Astrocyte (in vitro differentiated cells and primary cell): ENCODE measurements at regions not wholly inside any gene's neighbourhood (a gene's known extent, or its start where the extent isn't known, plus 50 kb on each side); places are given as distances from the start of the nearest gene placed in this dataset.

ENCODE experiments used
- DNase-seq: peaks from one replicate; pipeline ENCODE4 v3.0.0-alpha.2; 2010; ENCODE audit warnings: low read depth
- FAIRE-seq: peaks from 2 replicates; lab custom pipeline; 2011; peaks lifted over from hg19 to GRCh38; lab: Jason Lieb, UNC
- H2AFZ ChIP-seq: 2 replicates; pipeline ENCODE4 v1.6.0; 2012; ENCODE audit warnings: low read depth, low read length, inconsistent platforms
- H3K27ac ChIP-seq: 2 replicates; pipeline ENCODE4 v1.5.1; 2011; ENCODE audit warnings: low read depth, low read length, inconsistent platforms
- H3K27me3 ChIP-seq: 2 replicates; pipeline ENCODE4 v1.6.0; 2011; ENCODE audit warnings: low read length, inconsistent platforms; ENCODE audit not compliant: insufficient read depth
- H3K36me3 ChIP-seq: 2 replicates; pipeline ENCODE4 v1.5.1; 2011; ENCODE audit warnings: low read length, inconsistent platforms; ENCODE audit not compliant: insufficient read depth
- H3K4me1 ChIP-seq: 2 replicates; pipeline ENCODE4 v1.5.1; 2011; ENCODE audit warnings: low read length, inconsistent platforms; ENCODE audit not compliant: insufficient read depth
- H3K4me2 ChIP-seq: 2 replicates; pipeline ENCODE4 v1.6.0; 2012; ENCODE audit warnings: low read length, inconsistent platforms
- H3K4me3 ChIP-seq: 2 replicates; pipeline ENCODE4 v1.5.1; 2011; ENCODE audit warnings: low read depth, mild to moderate bottlenecking, low read length, inconsistent platforms; ENCODE audit not compliant: insufficient read depth
- H3K79me2 ChIP-seq: 2 replicates; pipeline ENCODE4 v1.6.0; 2012; ENCODE audit warnings: mild to moderate bottlenecking, low read length, inconsistent platforms; ENCODE audit not compliant: insufficient read depth
- H3K9ac ChIP-seq: 2 replicates; pipeline ENCODE4 v1.6.0; 2012; ENCODE audit warnings: mild to moderate bottlenecking, low read length, inconsistent platforms
- H3K9me3 ChIP-seq: 2 replicates; pipeline ENCODE4 v1.5.1; 2012; ENCODE audit warnings: low read depth, mild to moderate bottlenecking, low read length, inconsistent platforms; ENCODE audit not compliant: insufficient read depth
- H4K20me1 ChIP-seq: 2 replicates; pipeline ENCODE4 v1.6.0; 2012; ENCODE audit warnings: low read length, inconsistent platforms; ENCODE audit not compliant: insufficient read depth
- H3K27ac Mint-ChIP-seq: one replicate; pipeline ENCODE4 v1.8.0; 2021; ENCODE audit warnings: mild to moderate bottlenecking, mixed read lengths; ENCODE audit not compliant: unreplicated experiment
- H3K27me3 Mint-ChIP-seq: one replicate; pipeline ENCODE4 v1.8.0; 2021; ENCODE audit warnings: low read depth, mixed read lengths; ENCODE audit not compliant: unreplicated experiment
- H3K36me3 Mint-ChIP-seq: one replicate; pipeline ENCODE4 v1.8.0; 2021; ENCODE audit warnings: low read depth, mixed read lengths; ENCODE audit not compliant: unreplicated experiment
- H3K4me1 Mint-ChIP-seq: one replicate; pipeline ENCODE4 v1.8.0; 2021; ENCODE audit warnings: low read depth, mixed read lengths; ENCODE audit not compliant: unreplicated experiment
- H3K4me3 Mint-ChIP-seq: one replicate; pipeline ENCODE4 v1.8.0; 2021; ENCODE audit warnings: mild to moderate bottlenecking, moderate library complexity, mixed read lengths; ENCODE audit not compliant: unreplicated experiment
- H3K9me3 Mint-ChIP-seq: one replicate; pipeline ENCODE4 v1.8.0; 2021; ENCODE audit warnings: mild to moderate bottlenecking, mixed read lengths; ENCODE audit not compliant: unreplicated experiment
- EZH2 ChIP-seq: IDR thresholded peaks from 2 replicates; pipeline ENCODE4 v1.6.1; 2012; ENCODE audit warnings: mild to moderate bottlenecking, low read length, inconsistent platforms; ENCODE audit not compliant: insufficient read depth
- TF ChIP-seq, protein P1 (sequence below): IDR thresholded peaks from 2 replicates; pipeline ENCODE4 v1.5.1; 2011; ENCODE audit warnings: low read depth, mild to moderate bottlenecking, inconsistent platforms, low read length, moderate library complexity; ENCODE audit not compliant: insufficient read depth

- H3K27me3 Mint-ChIP-seq, result no peaks in the 10 kb centered on the region
- Histone ChIP-seq H3K36me3 (no peaks in the 10 kb centered on the region), H4K20me1 (no peaks in the 10 kb centered on the region), H3K9ac (no peak overlapping the region), H3K4me3 (no peak overlapping the region), H3K27ac (no peak overlapping the region), H2AFZ (no peak overlapping the region), H3K27me3 (no peaks in the 10 kb centered on the region), H3K4me2 (no peak overlapping the region), H3K9me3 (peaks cover 4% of the 10 kb centered on the region), H3K79me2 (no peaks in the 10 kb centered on the region), H3K4me1 (no peaks in the 10 kb centered on the region)
- H3K36me3 Mint-ChIP-seq, result no peaks in the 10 kb centered on the region
- no peaks in the 10 kb centered on the region for H3K4me1 Mint-ChIP-seq
- FAIRE-seq, result no peak
- H3K4me3 Mint-ChIP-seq, result no peak overlapping the region
- DNase-seq, result peak; percentile 42
- TF ChIP-seq, protein P1, sequence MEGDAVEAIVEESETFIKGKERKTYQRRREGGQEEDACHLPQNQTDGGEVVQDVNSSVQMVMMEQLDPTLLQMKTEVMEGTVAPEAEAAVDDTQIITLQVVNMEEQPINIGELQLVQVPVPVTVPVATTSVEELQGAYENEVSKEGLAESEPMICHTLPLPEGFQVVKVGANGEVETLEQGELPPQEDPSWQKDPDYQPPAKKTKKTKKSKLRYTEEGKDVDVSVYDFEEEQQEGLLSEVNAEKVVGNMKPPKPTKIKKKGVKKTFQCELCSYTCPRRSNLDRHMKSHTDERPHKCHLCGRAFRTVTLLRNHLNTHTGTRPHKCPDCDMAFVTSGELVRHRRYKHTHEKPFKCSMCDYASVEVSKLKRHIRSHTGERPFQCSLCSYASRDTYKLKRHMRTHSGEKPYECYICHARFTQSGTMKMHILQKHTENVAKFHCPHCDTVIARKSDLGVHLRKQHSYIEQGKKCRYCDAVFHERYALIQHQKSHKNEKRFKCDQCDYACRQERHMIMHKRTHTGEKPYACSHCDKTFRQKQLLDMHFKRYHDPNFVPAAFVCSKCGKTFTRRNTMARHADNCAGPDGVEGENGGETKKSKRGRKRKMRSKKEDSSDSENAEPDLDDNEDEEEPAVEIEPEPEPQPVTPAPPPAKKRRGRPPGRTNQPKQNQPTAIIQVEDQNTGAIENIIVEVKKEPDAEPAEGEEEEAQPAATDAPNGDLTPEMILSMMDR, result no peak
- TF ChIP-seq EZH2, result no peak
- H3K9me3 Mint-ChIP-seq, result peaks cover 3% of the 10 kb centered on the region
- no peak overlapping the region for H3K27ac Mint-ChIP-seq
Observed at GRCh38 chr2:221649051-221649775, 77.1 kb upstream of the EPHA4 start.

DNA sequence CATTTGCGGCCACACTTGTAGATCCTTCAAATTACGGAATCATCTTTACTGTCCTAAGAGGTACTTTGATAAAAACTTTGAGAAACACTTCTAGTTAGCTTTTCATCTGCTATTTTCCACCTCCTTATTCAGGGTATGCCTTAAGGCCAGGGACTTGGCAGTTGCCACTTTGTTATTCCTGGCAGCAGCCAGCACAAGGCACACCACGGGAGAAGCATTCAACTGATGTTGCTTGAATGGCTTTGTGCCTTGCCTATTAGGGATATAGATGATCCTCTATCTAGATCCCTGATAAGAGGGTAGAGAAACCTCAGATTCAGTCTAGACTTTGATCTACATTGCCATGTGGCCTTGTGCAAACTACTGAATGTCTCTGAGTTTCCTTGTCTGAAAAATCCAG lies 70.3 kb upstream of the EPHA4 start:
- peaks cover 3% of the 10 kb centered on the region for H3K9me3 Mint-ChIP-seq
- no peaks in the 10 kb centered on the region for H3K27me3 ChIP-seq
- H3K4me3 Mint-ChIP-seq, result no peak overlapping the region
- no peak overlapping the region for H2AFZ ChIP-seq
- DNase-seq (peak; percentile 3), FAIRE-seq (no peak)
- H3K9ac ChIP-seq, result no peak overlapping the region
- no peak overlapping the region for H3K4me2 ChIP-seq
- no peaks in the 10 kb centered on the region for H3K36me3 ChIP-seq
- no peaks in the 10 kb centered on the region for H3K36me3 Mint-ChIP-seq
- TF ChIP-seq EZH2, result no peak
- no peak overlapping the region for H3K27ac ChIP-seq
- no peaks in the 10 kb centered on the region for H4K20me1 ChIP-seq
- no peaks in the 10 kb centered on the region for H3K79me2 ChIP-seq
- peaks cover 4% of the 10 kb centered on the region for H3K9me3 ChIP-seq
- H3K27ac Mint-ChIP-seq, result no peak overlapping the region
- H3K4me1 ChIP-seq, result no peaks in the 10 kb centered on the region
- H3K4me1 Mint-ChIP-seq, result no peaks in the 10 kb centered on the region
- H3K27me3 Mint-ChIP-seq, result no peaks in the 10 kb centered on the region
- no peak overlapping the region for H3K4me3 ChIP-seq

GRCh38 chr2:221641181-221641871 lies 69.2 kb upstream of the EPHA4 start:
- DNase-seq (peak; percentile 100), FAIRE-seq (peak; percentile 26)
- Histone ChIP-seq H3K27me3 (no peaks in the 10 kb centered on the region), H3K79me2 (no peaks in the 10 kb centered on the region), H3K4me2 (peak overlapping the region; percentile 4), H4K20me1 (no peaks in the 10 kb centered on the region), H2AFZ (no peak overlapping the region), H3K9me3 (peaks cover 4% of the 10 kb centered on the region), H3K27ac (no peak overlapping the region), H3K4me1 (no peaks in the 10 kb centered on the region), H3K9ac (no peak overlapping the region), H3K4me3 (no peak overlapping the region), H3K36me3 (no peaks in the 10 kb centered on the region)
- H3K4me3 Mint-ChIP-seq, result no peak overlapping the region
- H3K9me3 Mint-ChIP-seq, result peaks cover 2% of the 10 kb centered on the region
- H3K27me3 Mint-ChIP-seq, result no peaks in the 10 kb centered on the region
- no peaks in the 10 kb centered on the region for H3K36me3 Mint-ChIP-seq
- TF ChIP-seq, protein P1, result no peak
- TF ChIP-seq EZH2, result no peak
- H3K4me1 Mint-ChIP-seq, result no peaks in the 10 kb centered on the region
- H3K27ac Mint-ChIP-seq, result no peak overlapping the region
